WTC11 (cell line): ENCODE measurements at regions not wholly inside any gene's neighbourhood (a gene's known extent, or its start where the extent isn't known, plus 50 kb on each side); places are given as distances from the start of the nearest gene placed in this dataset.

ENCODE experiments used
- ATAC-seq: fragments of 200-7000 bp; cut with Tn5 transposase; 2 replicates; pipeline ENCODE4 v1.10.0; 2021; ENCODE audit warnings: mild to moderate bottlenecking, moderate library complexity
- CTCF ChIA-PET: fragments of 300-600 bp; sonication (Branson Sonifier 250); formaldehyde crosslinking; loops from one replicate; lab custom pipeline; 2021; ENCODE audit warnings: antibody characterized with exemption; lab: Charles Lee
- POLR2A ChIA-PET: fragments of 350-600 bp; sonication (Branson Sonifier 250); formaldehyde crosslinking; loops from one replicate; lab custom pipeline; 2021; ENCODE audit warnings: antibody characterized with exemption; lab: Charles Lee
- DNase-seq: peaks from one replicate; pipeline ENCODE4 v3.0.0; 2021; ENCODE audit warnings: low spot score
- H3K27ac Mint-ChIP-seq: 2 replicates; pipeline ENCODE4 v1.8.0; 2021; ENCODE audit warnings: mixed read lengths
- H3K27me3 Mint-ChIP-seq: 2 replicates; pipeline ENCODE4 v1.8.0; 2021; ENCODE audit warnings: low read depth, mild to moderate bottlenecking, moderate library complexity, mixed read lengths
- H3K36me3 Mint-ChIP-seq: 2 replicates; pipeline ENCODE4 v1.8.0; 2021; ENCODE audit warnings: mixed read lengths
- H3K4me1 Mint-ChIP-seq: 2 replicates; pipeline ENCODE4 v1.8.0; 2022; ENCODE audit warnings: mixed read lengths
- H3K4me3 Mint-ChIP-seq: 2 replicates; pipeline ENCODE4 v1.8.0; 2021; ENCODE audit warnings: mild to moderate bottlenecking, moderate library complexity, mixed read lengths
- H3K9me3 Mint-ChIP-seq: 2 replicates; pipeline ENCODE4 v1.8.0; 2021; ENCODE audit warnings: mixed read lengths
- IRF2 ChIP-seq: sonication (generic); formaldehyde crosslinking; IDR thresholded peaks from 2 replicates; pipeline ENCODE4 v1.8.0; 2022; ENCODE audit warnings: low read depth, missing genetic modification reagents, borderline replicate concordance
- NFE2L1 ChIP-seq: sonication (generic); formaldehyde crosslinking; IDR thresholded peaks from 2 replicates; pipeline ENCODE4 v1.8.1; 2023; ENCODE audit warnings: missing genetic modification reagents
- RORB ChIP-seq: fragments of 250-450 bp; sonication (Bioruptor Pico); IDR thresholded peaks from 2 replicates; pipeline ENCODE4 v1.9.0; 2021; ENCODE audit warnings: mild to moderate bottlenecking
- SMAD3 ChIP-seq: sonication (generic); formaldehyde crosslinking; IDR thresholded peaks from 2 replicates; pipeline ENCODE4 v1.8.0; 2022; ENCODE audit warnings: missing genetic modification reagents, mild to moderate bottlenecking, borderline replicate concordance
- SOX15 ChIP-seq: fragments of 250-450 bp; sonication (Bioruptor Pico); IDR thresholded peaks from 2 replicates; pipeline ENCODE4 v1.9.0; 2021; ENCODE audit warnings: mild to moderate bottlenecking
- TP53 ChIP-seq: sonication (generic); formaldehyde crosslinking; IDR thresholded peaks from 2 replicates; pipeline ENCODE4 v1.8.1; 2023; ENCODE audit warnings: mild to moderate bottlenecking, missing genetic modification reagents
- ZNF396 ChIP-seq: fragments of 250-450 bp; sonication (Bioruptor Pico); IDR thresholded peaks from 2 replicates; pipeline ENCODE4 v1.8.0; 2021; ENCODE audit warnings: mild to moderate bottlenecking, moderate library complexity, borderline replicate concordance
- TF ChIP-seq, protein P1 (sequence below): sonication (generic); formaldehyde crosslinking; IDR thresholded peaks from 2 replicates; pipeline ENCODE4 v1.8.0; 2022; ENCODE audit warnings: mild to moderate bottlenecking, missing genetic modification reagents
- TF ChIP-seq, protein P2 (sequence below): sonication (generic); formaldehyde crosslinking; IDR thresholded peaks from 2 replicates; pipeline ENCODE4 v1.8.1; 2023; ENCODE audit warnings: mild to moderate bottlenecking, missing genetic modification reagents, moderate library complexity
- TF ChIP-seq, protein P3 (sequence below): sonication (generic); formaldehyde crosslinking; IDR thresholded peaks from 2 replicates; pipeline ENCODE4 v1.8.1; 2022; ENCODE audit warnings: low read depth, mild to moderate bottlenecking, moderate library complexity, missing genetic modification reagents, borderline replicate concordance
- TF ChIP-seq, protein P4 (sequence below): fragments of 250-450 bp; sonication (Bioruptor Pico); IDR thresholded peaks from 2 replicates; pipeline ENCODE4 v1.9.0; 2021; ENCODE audit warnings: mild to moderate bottlenecking
- TF ChIP-seq, protein P5 (sequence below): sonication (generic); formaldehyde crosslinking; IDR thresholded peaks from 2 replicates; pipeline ENCODE4 v1.8.1; 2023; ENCODE audit warnings: mild to moderate bottlenecking, missing genetic modification reagents, moderate library complexity
- TF ChIP-seq, protein P6 (sequence below): sonication (generic); formaldehyde crosslinking; IDR thresholded peaks from 2 replicates; pipeline ENCODE4 v1.8.1; 2023; ENCODE audit warnings: mild to moderate bottlenecking, missing genetic modification reagents
- TF ChIP-seq, protein P7 (sequence below): sonication (generic); formaldehyde crosslinking; IDR thresholded peaks from 2 replicates; pipeline ENCODE4 v1.8.1; 2022; ENCODE audit warnings: missing genetic modification reagents, borderline replicate concordance

DNA sequence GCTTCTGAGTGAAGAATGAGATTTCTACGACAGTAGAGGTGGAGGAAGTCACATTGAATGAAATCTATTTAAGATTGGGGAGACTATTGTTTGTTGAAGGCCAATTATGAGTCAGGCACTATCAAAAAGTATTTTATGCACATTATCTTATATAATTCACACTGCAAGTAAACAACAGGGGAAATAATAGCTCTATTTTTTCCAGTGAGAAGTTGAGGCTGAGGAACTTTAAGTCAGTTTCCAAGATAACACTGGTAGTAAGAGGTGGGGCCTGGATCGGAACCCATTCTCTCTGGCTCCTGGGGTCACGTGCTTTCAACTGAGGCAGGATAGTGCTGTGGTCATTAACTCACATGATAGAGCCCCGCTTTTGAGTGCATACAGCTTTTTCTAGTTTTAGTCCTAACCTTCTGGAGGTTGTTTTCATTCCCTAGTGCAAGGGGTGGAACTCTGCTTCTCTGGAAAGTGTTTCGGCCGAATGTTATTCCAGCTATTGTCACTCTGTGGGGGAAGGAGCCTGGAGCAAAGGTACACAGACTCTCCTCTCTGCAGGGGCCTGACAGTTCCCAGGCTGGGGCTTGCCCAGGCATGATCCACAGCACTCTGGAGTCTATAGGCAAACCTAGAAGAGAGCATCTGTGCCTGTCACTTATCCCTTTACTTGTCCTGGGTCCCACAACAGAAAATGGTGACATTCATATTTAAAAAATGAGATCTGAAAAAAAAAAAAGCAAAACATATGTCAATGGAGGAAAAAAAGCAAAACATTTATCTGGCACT lies 352.4 kb upstream of the ACTBL2 start:
- TF ChIP-seq TP53 (CRISPR knock-in tag) (peak; percentile 98), ZNF396 (no peak)
- TF ChIP-seq, protein P1, sequence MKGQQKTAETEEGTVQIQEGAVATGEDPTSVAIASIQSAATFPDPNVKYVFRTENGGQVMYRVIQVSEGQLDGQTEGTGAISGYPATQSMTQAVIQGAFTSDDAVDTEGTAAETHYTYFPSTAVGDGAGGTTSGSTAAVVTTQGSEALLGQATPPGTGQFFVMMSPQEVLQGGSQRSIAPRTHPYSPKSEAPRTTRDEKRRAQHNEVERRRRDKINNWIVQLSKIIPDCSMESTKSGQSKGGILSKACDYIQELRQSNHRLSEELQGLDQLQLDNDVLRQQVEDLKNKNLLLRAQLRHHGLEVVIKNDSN (CRISPR knock-in tag) = peak; percentile 35; the same call in 1 of the 2 replicates
- TF ChIP-seq, protein P2, sequence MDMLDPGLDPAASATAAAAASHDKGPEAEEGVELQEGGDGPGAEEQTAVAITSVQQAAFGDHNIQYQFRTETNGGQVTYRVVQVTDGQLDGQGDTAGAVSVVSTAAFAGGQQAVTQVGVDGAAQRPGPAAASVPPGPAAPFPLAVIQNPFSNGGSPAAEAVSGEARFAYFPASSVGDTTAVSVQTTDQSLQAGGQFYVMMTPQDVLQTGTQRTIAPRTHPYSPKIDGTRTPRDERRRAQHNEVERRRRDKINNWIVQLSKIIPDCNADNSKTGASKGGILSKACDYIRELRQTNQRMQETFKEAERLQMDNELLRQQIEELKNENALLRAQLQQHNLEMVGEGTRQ (CRISPR knock-in tag) = peak; percentile 56
- TF ChIP-seq, all 79 proteins: peak for 3
- H3K4me1 Mint-ChIP-seq = peaks cover 26% of the 10 kb centered on the region
- ATAC-seq = peak; percentile 99
- peak overlapping the region; percentile 96 for H3K27ac Mint-ChIP-seq
- H3K9me3 Mint-ChIP-seq = peaks cover 18% of the 10 kb centered on the region
- DNase-seq = peak; percentile 36
- ChIA-PET CTCF (interaction anchor here (0.8 kb wide), 1 partner anchor 56 kb away, joined by 3 read pairs; no protein-coding TSS in a partner anchor), POLR2A (no interaction called here)
- H3K36me3 Mint-ChIP-seq = peaks cover 27% of the 10 kb centered on the region
- no peak overlapping the region for H3K4me3 Mint-ChIP-seq
- H3K27me3 Mint-ChIP-seq = no peaks in the 10 kb centered on the region

GRCh38 chr5:57833489-57833888 lies 350.9 kb upstream of the ACTBL2 start:
- Mint-ChIP-seq H3K27me3 (no peaks in the 10 kb centered on the region), H3K36me3 (peaks cover 27% of the 10 kb centered on the region), H3K4me3 (no peak overlapping the region), H3K4me1 (peaks cover 22% of the 10 kb centered on the region), H3K9me3 (peaks cover 18% of the 10 kb centered on the region), H3K27ac (no peak overlapping the region)
- TF ChIP-seq NFE2L1 (CRISPR knock-in tag) = no peak
- TF ChIP-seq, protein P1 (CRISPR knock-in tag) = no peak
- TF ChIP-seq, protein P3, sequence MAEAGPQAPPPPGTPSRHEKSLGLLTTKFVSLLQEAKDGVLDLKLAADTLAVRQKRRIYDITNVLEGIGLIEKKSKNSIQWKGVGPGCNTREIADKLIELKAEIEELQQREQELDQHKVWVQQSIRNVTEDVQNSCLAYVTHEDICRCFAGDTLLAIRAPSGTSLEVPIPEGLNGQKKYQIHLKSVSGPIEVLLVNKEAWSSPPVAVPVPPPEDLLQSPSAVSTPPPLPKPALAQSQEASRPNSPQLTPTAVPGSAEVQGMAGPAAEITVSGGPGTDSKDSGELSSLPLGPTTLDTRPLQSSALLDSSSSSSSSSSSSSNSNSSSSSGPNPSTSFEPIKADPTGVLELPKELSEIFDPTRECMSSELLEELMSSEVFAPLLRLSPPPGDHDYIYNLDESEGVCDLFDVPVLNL (CRISPR knock-in tag) = no peak
- TF ChIP-seq RORB (CRISPR knock-in tag) = no peak
- TF ChIP-seq SOX15 (CRISPR knock-in tag) = no peak
- TF ChIP-seq SMAD3 (CRISPR knock-in tag) = no peak
- TF ChIP-seq, protein P4, sequence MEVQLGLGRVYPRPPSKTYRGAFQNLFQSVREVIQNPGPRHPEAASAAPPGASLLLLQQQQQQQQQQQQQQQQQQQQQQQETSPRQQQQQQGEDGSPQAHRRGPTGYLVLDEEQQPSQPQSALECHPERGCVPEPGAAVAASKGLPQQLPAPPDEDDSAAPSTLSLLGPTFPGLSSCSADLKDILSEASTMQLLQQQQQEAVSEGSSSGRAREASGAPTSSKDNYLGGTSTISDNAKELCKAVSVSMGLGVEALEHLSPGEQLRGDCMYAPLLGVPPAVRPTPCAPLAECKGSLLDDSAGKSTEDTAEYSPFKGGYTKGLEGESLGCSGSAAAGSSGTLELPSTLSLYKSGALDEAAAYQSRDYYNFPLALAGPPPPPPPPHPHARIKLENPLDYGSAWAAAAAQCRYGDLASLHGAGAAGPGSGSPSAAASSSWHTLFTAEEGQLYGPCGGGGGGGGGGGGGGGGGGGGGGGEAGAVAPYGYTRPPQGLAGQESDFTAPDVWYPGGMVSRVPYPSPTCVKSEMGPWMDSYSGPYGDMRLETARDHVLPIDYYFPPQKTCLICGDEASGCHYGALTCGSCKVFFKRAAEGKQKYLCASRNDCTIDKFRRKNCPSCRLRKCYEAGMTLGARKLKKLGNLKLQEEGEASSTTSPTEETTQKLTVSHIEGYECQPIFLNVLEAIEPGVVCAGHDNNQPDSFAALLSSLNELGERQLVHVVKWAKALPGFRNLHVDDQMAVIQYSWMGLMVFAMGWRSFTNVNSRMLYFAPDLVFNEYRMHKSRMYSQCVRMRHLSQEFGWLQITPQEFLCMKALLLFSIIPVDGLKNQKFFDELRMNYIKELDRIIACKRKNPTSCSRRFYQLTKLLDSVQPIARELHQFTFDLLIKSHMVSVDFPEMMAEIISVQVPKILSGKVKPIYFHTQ (CRISPR knock-in tag) = no peak
- TF ChIP-seq, protein P5, sequence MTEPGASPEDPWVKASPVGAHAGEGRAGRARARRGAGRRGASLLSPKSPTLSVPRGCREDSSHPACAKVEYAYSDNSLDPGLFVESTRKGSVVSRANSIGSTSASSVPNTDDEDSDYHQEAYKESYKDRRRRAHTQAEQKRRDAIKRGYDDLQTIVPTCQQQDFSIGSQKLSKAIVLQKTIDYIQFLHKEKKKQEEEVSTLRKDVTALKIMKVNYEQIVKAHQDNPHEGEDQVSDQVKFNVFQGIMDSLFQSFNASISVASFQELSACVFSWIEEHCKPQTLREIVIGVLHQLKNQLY (CRISPR knock-in tag) = no peak
- TF ChIP-seq, protein P6, sequence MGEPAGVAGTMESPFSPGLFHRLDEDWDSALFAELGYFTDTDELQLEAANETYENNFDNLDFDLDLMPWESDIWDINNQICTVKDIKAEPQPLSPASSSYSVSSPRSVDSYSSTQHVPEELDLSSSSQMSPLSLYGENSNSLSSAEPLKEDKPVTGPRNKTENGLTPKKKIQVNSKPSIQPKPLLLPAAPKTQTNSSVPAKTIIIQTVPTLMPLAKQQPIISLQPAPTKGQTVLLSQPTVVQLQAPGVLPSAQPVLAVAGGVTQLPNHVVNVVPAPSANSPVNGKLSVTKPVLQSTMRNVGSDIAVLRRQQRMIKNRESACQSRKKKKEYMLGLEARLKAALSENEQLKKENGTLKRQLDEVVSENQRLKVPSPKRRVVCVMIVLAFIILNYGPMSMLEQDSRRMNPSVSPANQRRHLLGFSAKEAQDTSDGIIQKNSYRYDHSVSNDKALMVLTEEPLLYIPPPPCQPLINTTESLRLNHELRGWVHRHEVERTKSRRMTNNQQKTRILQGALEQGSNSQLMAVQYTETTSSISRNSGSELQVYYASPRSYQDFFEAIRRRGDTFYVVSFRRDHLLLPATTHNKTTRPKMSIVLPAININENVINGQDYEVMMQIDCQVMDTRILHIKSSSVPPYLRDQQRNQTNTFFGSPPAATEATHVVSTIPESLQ (CRISPR knock-in tag) = no peak
- TF ChIP-seq, protein P7, sequence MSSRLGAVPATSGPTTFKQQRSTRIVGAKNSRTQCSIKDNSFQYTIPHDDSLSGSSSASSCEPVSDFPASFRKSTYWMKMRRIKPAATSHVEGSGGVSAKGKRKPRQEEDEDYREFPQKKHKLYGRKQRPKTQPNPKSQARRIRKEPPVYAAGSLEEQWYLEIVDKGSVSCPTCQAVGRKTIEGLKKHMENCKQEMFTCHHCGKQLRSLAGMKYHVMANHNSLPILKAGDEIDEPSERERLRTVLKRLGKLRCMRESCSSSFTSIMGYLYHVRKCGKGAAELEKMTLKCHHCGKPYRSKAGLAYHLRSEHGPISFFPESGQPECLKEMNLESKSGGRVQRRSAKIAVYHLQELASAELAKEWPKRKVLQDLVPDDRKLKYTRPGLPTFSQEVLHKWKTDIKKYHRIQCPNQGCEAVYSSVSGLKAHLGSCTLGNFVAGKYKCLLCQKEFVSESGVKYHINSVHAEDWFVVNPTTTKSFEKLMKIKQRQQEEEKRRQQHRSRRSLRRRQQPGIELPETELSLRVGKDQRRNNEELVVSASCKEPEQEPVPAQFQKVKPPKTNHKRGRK (CRISPR knock-in tag) = no peak
- no peak for TF ChIP-seq IRF2 (CRISPR knock-in tag)
- no peak for DNase-seq
- ChIA-PET CTCF (no interaction called here), POLR2A (no interaction called here)
- no peak for ATAC-seq
